ENCODE measurements at regions not wholly inside any gene's neighbourhood (a gene's known extent, or its start where the extent isn't known, plus 50 kb on each side); places are given as distances from the start of the nearest gene placed in this dataset.

DNA sequence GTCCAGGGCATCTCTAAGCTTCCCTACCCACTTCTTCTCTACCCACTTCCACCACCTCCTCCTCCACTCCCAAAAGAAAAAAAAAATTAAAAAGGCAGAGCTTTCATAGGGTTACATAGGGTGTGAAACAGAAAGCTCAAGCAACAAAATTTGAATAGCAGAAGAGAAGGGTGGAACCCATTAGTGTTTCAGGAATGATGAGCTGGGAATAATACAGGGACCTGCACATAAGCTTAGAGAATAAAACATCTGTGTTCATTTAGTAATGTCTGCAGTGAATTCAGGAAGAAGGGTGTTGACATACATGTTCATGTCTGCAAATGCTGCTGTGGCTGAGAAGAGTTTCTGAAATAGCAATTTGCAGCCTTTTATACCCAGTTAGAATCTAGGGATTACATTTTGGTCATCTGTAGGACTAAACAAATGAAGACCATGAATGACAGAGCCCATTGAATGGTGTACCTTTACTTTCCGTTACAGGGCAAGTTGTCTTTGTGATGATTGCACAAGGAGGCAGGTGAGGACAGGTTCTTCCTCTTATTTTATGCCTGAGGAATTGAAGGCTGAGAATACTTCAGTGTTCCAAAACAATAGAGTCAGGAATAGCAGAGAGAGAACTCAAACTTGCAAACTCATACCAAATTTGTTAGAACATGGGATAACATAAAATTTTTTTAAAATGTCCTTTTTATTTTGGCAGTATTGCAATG, 975.1 kb downstream of the TFAP2A start:
- TF ChIP-seq, protein P1, sequence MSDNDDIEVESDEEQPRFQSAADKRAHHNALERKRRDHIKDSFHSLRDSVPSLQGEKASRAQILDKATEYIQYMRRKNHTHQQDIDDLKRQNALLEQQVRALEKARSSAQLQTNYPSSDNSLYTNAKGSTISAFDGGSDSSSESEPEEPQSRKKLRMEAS (IDR thresholded peaks at IDR 0.05): no peak
- TF ChIP-seq TCF12 (IDR thresholded peaks at IDR 0.05; ENCODE audit: low read depth) (no peak), TAF1 (IDR thresholded peaks at IDR 0.05; ENCODE audit: low read depth) (no peak), EP300 (IDR thresholded peaks at IDR 0.05; ENCODE audit: borderline replicate concordance) (no peak), CEBPB (IDR thresholded peaks at IDR 0.05) (no peak), YY1 (IDR thresholded peaks at IDR 0.05; ENCODE audit: low read depth) (no peak)

All from Ishikawa (cell line).